Keratinocyte (primary cell): ENCODE measurements at regions not wholly inside any gene's neighbourhood (a gene's known extent, or its start where the extent isn't known, plus 50 kb on each side); places are given as distances from the start of the nearest gene placed in this dataset.
"Not testable (repeated sequence)": the region's sequence is repeated elsewhere in the genome, so short reads cannot be mapped to it uniquely, and the experiment has no call there.

Experiments used
- CTCF ChIP-seq, 3 experiments: IDR thresholded peaks in 1 of 3; conservative IDR thresholded peaks in 1 of 3; optimal IDR thresholded peaks in 1 of 3; 2 replicates in 2 of 3; 3 replicates in 1 of 3; pipeline versions ENCODE3 to v1.5.1; 2011; ENCODE audit warnings: low read length in 3 of 3, mild to moderate bottlenecking in 3 of 3, moderate library complexity in 2 of 3, control low read depth in 1 of 3, inconsistent platforms in 1 of 3; ENCODE audit not compliant: insufficient read depth in 2 of 3; ENCODE audit errors: extremely low read depth in 1 of 3
- EZH2 ChIP-seq: IDR thresholded peaks from one replicate; pipeline ENCODE4 v1.6.1; 2012; ENCODE audit warnings: inconsistent platforms, mild to moderate bottlenecking, low read length, moderate library complexity

DNA sequence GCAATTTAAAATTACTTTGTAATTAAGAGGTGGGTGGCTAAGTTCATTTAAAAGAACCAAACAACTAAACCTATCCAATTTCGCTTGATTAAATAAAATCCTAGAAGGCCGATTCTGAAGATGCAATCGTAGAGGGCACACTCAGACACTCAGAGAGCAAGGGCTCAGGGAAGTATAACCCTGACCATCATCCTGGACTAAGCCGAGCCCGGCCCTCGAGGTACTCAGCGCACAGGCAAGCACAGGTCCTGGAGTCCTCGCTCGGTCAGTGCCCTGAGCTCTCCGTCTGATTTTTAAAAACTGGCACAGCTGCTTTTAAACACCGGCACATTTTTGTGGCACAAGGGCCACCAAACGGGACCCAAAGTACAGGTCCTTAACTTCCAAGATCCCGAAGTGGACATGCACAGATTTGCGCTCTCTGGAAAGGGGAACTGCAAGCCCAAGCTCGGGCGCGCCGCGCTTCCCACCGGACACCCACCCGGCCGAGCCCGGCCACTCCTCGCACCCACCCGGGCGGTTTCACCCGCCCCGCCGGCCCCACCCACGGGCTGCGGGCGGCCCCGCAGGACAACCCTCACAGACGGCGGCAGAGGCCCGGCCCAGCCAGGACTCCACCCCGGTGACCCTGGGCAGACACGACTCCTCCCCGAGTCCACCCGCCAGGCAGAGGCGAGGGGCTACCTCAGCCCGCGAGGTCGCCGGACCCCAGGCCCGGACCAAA lies 81.0 kb upstream of the TNK2 start:
- not testable (repeated sequence) for TF ChIP-seq CTCF (optimal IDR thresholded peaks at IDR 0.05 in 1 of 3, IDR thresholded peaks at IDR 0.05 in 1 of 3, conservative IDR thresholded peaks at IDR 0.05 in 1 of 3; ENCODE audit: extremely low read depth in 1 of 3, insufficient read depth in 2 of 3, low read length in 3 of 3); EZH2
